ENCODE measurements at regions not wholly inside any gene's neighbourhood (a gene's known extent, or its start where the extent isn't known, plus 50 kb on each side); places are given as distances from the start of the nearest gene placed in this dataset.

GRCh38 chr11:116384407-116384806 is 388.4 kb downstream of the BUD13 start:
- TF ChIP-seq CTCF (IDR thresholded peaks at IDR 0.05; ENCODE audit: low read depth, low read length, missing input control) (no peak), ATF3 (IDR thresholded peaks at IDR 0.05) (no peak), GABPA (IDR thresholded peaks at IDR 0.05 in 1 of 2, conservative IDR thresholded peaks at IDR 0.05 in 1 of 2) (no peak), RAD21 (IDR thresholded peaks at IDR 0.05) (no peak), REST (IDR thresholded peaks at IDR 0.05) (no peak), MAX (IDR thresholded peaks at IDR 0.05) (no peak), JUND (IDR thresholded peaks at IDR 0.05) (no peak), RXRA (IDR thresholded peaks at IDR 0.05) (no peak), TAF1 (conservative IDR thresholded peaks at IDR 0.05) (no peak), YY1 (IDR thresholded peaks at IDR 0.05) (no peak)
